ENCODE measurements at regions not wholly inside any gene's neighbourhood (a gene's known extent, or its start where the extent isn't known, plus 50 kb on each side); places are given as distances from the start of the nearest gene placed in this dataset.
A peak's percentile ranks its signal among the peaks of the same experiment; 100 is the strongest.

DNA sequence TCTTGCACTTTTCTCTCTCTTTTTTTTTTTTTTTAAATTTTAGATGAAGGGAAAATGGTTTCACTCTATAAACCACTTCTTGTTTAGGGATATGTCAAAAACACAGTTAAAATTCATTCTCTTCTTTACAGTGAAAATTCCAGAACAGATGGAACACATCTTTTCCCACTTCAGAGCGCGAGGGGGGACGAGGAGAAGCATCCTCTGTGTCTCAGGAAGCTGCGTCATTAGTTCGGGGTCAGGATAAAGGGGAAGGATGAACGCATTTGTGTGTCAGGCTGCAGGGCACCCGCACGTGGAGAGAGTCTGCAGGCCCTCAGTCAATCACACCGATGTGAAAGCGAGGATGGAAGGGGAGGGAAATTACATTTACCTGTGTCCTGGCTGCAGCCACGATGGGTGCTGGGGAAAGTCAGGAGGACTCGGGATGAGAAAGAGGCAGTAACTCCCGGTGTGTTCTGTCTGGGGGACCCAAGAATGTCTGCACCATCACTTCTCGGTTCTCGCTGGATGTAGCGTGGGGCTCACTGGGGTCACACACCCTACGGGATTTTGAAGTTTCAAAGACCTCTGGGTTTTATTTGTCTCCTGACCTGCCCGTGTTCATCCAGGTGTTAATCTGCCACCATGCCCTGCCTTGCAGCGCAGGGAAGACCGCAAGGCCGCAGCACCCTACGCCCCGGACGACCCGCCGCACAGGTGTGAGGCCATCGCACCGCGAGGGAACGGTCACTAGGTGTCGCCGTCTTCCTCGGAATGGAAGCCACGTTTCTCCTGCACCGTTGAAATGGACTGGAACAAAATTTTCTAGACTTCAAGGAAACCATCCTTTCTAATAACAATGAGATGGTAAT, 66.7 kb upstream of the PITRM1 start:
- POLR2A ChIA-PET = interaction anchor here (1.3 kb wide), 1 partner anchor 67 kb away, joined by 3 read pairs; the partner anchor contains the start of gene PITRM1
- peaks cover 42% of the 10 kb centered on the region for H3K27me3 Mint-ChIP-seq
- no peaks in the 10 kb centered on the region for H3K36me3 Mint-ChIP-seq (ENCODE audit: low read depth)
- DNase-seq = peak; percentile 77
- H3K27ac Mint-ChIP-seq = no peak overlapping the region
- peaks cover 5% of the 10 kb centered on the region for H3K4me1 Mint-ChIP-seq
- no peak overlapping the region for H3K4me3 Mint-ChIP-seq
- no peaks in the 10 kb centered on the region for H3K9me3 Mint-ChIP-seq
- CTCF ChIA-PET = interaction anchor here (0.7 to 1.7 kb wide), 7 partner anchors 16 to 1527 kb away, joined by 3 to 5 read pairs (median 4); no protein-coding TSS in a partner anchor

DNA sequence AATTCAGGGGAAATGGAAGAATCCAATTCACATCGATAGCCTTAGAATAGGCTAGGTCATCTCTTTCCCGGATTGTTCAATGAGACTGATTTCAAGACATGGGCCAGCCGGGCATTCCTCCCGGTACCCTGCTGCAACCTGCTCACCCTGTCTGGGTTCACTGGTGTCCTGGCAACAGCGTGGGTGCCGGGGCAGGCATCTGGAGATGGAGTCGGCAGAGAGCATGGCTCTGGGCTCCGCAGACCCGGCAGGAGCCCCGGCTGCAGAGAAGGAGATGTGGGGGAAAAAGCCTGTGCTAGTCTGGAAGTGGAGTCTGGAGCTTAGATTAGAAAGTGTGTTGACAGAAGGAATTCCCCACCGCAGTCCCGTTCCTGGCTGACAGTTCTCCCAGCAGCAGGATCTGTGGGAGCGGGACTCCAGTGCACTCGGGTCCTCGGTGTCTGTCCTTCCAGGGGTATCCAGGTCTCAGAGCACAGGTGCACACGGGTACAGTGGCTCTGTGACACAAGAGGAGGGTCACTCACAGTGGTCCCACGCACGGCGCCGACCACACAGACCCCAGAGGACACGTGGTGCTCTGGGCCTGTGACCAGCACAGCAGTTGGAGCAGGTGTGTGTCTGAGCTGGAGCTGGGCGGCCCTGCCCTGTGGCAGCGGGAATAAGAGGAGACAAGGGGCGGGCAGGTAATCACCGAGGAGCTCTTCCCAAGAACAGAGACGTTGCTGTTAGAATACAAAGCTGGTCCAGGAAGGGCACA, 65.7 kb upstream of the PITRM1 start:
- Mint-ChIP-seq H3K4me1 (peaks cover 5% of the 10 kb centered on the region), H3K4me3 (no peak overlapping the region), H3K36me3 (ENCODE audit: low read depth) (no peaks in the 10 kb centered on the region), H3K27ac (no peak overlapping the region), H3K27me3 (peaks cover 46% of the 10 kb centered on the region), H3K9me3 (no peaks in the 10 kb centered on the region)
- ChIA-PET CTCF (no interaction called here), POLR2A (no interaction called here)
- no peak for DNase-seq

DNA sequence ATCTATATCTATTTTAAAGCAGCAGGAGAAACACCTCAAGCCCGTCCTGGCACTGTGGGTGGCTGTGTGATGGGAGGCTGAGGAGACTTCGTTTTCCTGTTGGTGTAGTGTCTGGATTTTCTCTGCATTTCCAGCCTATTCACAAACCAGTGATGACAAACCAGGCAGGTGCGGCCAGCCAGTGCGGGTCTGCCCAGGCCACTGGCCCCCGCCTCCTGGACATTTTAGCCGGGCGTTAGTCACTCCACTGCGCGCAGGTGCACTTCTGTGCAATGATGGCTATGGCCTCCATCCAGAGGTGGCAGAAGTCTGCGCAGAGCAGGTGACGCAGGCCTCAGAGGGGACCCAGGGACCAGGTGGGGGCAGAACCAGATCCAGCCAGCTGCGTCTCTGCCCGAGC, 64.9 kb upstream of the PITRM1 start:
- Mint-ChIP-seq H3K36me3 (ENCODE audit: low read depth) (no peaks in the 10 kb centered on the region), H3K4me3 (no peak overlapping the region), H3K27me3 (peaks cover 50% of the 10 kb centered on the region), H3K9me3 (no peaks in the 10 kb centered on the region), H3K4me1 (peaks cover 5% of the 10 kb centered on the region), H3K27ac (no peak overlapping the region)
- ChIA-PET CTCF (interaction anchor here (0.6 kb wide), 1 partner anchor 68 kb away, joined by 3 read pairs; no protein-coding TSS in a partner anchor), POLR2A (no interaction called here)
- DNase-seq = no peak

DNA sequence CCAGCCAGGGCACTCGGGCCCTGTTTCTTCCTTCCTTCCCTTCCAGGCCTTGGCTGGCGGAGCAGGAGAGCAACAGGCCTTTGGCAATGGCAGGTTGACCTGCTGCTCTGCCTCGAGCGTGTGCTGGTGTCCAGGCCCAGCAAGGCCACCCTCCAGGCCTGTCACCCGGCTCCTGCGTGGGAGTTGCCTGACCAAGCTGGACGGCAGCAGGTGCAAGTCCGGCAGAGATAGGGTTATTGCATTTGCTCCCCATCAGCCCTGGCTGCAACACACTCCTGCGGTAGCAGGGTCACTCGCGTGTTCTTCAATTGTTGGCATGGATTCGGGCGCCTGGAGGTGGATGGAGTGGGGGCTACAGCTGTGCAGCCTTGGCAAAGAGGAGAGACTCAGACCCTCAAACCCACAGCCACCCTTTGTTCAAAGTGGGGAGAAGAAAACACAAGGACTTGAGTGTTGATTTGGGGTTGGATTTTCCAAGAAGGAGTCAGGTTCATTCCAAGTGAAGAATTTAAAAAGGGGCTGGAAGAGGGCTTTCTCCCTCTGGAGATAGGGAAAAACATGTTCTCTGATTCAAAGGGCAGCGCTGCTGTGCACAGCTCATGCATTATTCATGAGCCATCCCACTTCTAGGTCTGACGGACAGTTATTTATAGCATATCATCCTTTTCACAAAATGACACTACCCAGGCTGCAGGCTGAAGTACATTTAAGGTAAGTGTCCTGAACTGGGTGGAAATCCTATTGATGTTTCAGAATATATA, 64.2 kb upstream of the PITRM1 start:
- Mint-ChIP-seq H3K4me3 (no peak overlapping the region), H3K36me3 (ENCODE audit: low read depth) (no peaks in the 10 kb centered on the region), H3K9me3 (no peaks in the 10 kb centered on the region), H3K4me1 (peaks cover 5% of the 10 kb centered on the region), H3K27ac (no peak overlapping the region), H3K27me3 (peaks cover 56% of the 10 kb centered on the region)
- POLR2A ChIA-PET = no interaction called here
- DNase-seq = no peak
- CTCF ChIA-PET = no interaction called here

DNA sequence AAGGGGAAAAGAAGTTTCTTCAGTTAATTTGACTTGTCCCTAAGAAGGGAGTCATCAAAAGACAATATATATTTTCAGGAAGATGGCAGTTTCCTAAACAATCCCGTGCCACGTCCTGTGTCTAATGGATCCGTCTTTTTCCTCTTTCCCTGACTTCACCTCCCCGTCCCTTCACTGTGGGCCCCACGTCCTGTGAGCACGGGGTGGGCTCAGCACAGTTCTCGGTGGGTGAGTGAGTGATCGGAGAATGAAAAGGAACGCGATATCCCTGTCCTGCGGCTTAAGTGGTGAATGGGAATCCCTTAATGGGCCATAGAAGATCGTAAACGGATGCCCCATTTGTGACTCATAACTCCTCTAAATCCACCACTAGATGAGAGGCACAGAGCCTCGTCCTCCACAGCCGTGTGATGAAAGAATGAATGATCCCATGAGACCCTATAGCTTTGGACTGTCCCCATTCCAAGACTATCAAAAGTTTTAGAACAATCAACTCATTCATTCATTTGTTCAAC, 63.5 kb upstream of the PITRM1 start:
- POLR2A ChIA-PET = no interaction called here

DNA sequence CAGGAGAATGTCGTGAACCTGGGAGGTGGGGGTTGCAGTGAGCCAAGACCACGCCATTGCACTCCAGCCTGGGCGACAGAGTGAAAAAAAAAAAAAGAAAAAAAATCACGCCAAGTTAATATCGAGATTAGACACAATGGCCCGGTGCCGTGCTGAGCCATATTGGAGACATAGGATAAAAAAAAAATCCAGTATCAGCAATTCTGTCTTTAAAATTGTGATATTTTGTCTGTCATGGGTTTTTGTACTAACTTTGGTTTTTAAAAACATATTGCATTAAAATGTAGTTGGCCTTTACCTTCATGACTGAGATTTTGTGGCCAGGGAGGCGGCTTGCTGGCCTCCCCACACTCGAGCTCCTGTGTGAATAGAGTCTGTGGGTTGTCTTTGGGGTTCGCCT, 62.8 kb upstream of the PITRM1 start:
- ChIA-PET CTCF (no interaction called here), POLR2A (no interaction called here)
- Mint-ChIP-seq H3K27me3 (peaks cover 60% of the 10 kb centered on the region), H3K27ac (no peak overlapping the region), H3K4me1 (peaks cover 5% of the 10 kb centered on the region), H3K9me3 (no peaks in the 10 kb centered on the region), H3K36me3 (ENCODE audit: low read depth) (no peaks in the 10 kb centered on the region), H3K4me3 (no peak overlapping the region)
- no peak for DNase-seq

More for the DNA sequence above, 63.5 kb upstream of the PITRM1 start:
- Mint-ChIP-seq H3K9me3 (no peaks in the 10 kb centered on the region), H3K27ac (no peak overlapping the region), H3K4me3 (no peak overlapping the region), H3K36me3 (ENCODE audit: low read depth) (no peaks in the 10 kb centered on the region), H3K4me1 (peaks cover 5% of the 10 kb centered on the region), H3K27me3 (peaks cover 59% of the 10 kb centered on the region)
- DNase-seq = no peak
- CTCF ChIA-PET = no interaction called here

DNA sequence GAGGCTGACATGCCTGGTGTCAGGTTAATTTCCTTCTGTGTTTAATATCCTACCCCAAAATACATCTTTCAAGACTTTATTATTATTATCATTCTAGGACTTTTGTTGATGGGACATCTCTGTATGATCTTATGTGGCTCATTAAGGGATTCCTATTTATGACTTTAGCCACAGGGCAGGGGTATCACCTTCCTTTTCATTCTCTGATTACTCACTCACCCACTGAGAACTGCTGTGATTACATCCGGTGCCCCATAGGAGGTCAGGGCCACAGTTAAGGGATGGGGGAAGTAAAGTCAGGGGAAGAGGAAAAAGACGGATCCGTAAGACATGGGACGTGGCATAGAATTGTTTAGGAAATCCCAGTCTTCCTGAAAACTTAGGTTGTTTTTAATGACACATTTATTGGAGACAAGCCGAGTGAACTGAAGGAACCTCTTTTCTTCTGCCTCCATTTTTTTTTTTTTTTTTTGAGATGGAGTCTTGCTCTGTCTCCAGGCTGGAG, 61.0 kb upstream of the PITRM1 start:
- H3K27ac Mint-ChIP-seq = no peak overlapping the region
- H3K4me3 Mint-ChIP-seq = no peak overlapping the region
- POLR2A ChIA-PET = no interaction called here
- H3K36me3 Mint-ChIP-seq (ENCODE audit: low read depth) = no peaks in the 10 kb centered on the region
- CTCF ChIA-PET = no interaction called here
- no peak for DNase-seq
- no peaks in the 10 kb centered on the region for H3K9me3 Mint-ChIP-seq
- peaks cover 2% of the 10 kb centered on the region for H3K4me1 Mint-ChIP-seq
- peaks cover 52% of the 10 kb centered on the region for H3K27me3 Mint-ChIP-seq

DNA sequence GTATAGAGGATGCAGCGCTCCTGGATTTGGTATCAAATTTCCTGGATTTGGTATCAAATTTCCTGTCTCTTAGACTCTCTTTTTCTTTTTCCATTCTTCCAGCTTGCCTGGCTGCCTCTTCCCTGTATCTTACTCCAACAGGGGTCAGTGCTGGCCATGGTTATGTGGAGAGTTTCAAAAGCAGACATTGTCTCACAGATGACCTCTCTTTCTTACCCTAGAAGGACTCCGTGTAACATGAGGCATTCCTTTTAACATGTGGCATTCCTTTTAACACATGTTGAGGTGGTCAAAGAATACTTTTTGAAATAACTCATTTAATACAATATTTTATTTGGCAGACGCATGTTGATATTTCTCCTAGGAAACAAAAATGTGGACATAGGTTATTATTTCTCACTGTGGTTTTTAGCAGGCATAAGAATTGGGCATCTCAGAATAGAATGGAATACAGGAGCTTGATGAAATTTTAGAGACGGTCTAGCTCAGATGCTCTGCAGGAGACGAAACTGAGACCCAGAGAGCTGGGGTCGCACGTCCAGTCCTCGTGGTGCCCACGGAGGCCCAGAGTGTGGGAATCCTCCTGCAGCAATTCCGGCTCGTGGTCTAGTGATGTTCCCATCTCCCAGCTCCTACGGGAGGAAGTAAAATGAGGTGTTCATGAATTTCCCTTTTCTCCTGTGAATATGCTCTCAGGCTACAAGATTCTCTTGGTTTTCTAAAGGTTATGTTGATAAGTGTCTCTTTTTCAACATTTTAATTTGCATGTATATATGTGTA, 59.6 kb upstream of the PITRM1 start:
- H3K36me3 Mint-ChIP-seq (ENCODE audit: low read depth) = no peaks in the 10 kb centered on the region
- H3K9me3 Mint-ChIP-seq = no peaks in the 10 kb centered on the region
- CTCF ChIA-PET = no interaction called here
- POLR2A ChIA-PET = no interaction called here
- peaks cover 53% of the 10 kb centered on the region for H3K27me3 Mint-ChIP-seq
- no peak overlapping the region for H3K27ac Mint-ChIP-seq
- peaks cover 16% of the 10 kb centered on the region for H3K4me1 Mint-ChIP-seq
- no peak for DNase-seq
- no peak overlapping the region for H3K4me3 Mint-ChIP-seq

DNA sequence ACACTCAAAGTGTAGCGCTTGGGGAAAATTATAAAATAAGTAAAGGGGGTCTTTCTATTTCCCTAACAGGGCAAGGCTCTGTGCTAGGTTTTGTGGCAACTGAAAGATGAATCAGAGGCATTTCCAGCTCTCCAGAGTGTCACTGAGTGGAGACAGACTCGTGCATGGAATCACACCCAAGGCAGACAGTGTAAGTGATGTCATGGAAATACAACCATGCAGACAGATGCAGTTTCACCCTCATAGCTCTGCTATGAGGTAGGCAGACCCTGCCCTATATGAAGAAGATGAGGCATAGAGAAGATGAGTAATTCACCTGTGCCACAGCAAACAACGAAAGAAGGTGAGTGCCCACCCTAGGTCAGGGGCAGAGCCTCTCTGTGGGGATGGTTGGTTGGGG, 57.2 kb upstream of the PITRM1 start:
- ChIA-PET POLR2A (no interaction called here), CTCF (no interaction called here)
- Mint-ChIP-seq H3K27me3 (peaks cover 47% of the 10 kb centered on the region), H3K36me3 (ENCODE audit: low read depth) (no peaks in the 10 kb centered on the region), H3K4me1 (peaks cover 17% of the 10 kb centered on the region), H3K27ac (no peak overlapping the region), H3K4me3 (no peak overlapping the region), H3K9me3 (no peaks in the 10 kb centered on the region)
- DNase-seq = no peak

DNA sequence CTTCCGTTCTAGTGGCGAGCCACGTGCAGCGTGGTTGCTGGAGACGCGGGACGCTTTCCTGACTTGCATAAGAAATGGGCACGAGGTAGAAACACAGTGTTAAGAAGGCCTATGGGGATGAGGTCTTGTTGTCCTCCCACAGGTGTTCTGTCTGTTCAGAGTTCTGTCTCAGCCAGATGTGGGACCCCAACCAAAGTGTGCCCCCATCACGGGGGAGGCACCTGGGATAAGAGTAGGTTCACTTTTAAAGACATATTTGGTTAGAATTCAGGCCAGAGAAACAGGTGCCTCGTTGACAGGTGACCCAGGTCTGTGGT, 56.0 kb upstream of the PITRM1 start:
- H3K36me3 Mint-ChIP-seq (ENCODE audit: low read depth) = no peaks in the 10 kb centered on the region
- H3K27me3 Mint-ChIP-seq = peaks cover 43% of the 10 kb centered on the region
- H3K4me3 Mint-ChIP-seq = no peak overlapping the region
- CTCF ChIA-PET = no interaction called here
- no peak for DNase-seq
- H3K4me1 Mint-ChIP-seq = peaks cover 17% of the 10 kb centered on the region
- H3K9me3 Mint-ChIP-seq = no peaks in the 10 kb centered on the region
- no peak overlapping the region for H3K27ac Mint-ChIP-seq
- POLR2A ChIA-PET = no interaction called here

DNA sequence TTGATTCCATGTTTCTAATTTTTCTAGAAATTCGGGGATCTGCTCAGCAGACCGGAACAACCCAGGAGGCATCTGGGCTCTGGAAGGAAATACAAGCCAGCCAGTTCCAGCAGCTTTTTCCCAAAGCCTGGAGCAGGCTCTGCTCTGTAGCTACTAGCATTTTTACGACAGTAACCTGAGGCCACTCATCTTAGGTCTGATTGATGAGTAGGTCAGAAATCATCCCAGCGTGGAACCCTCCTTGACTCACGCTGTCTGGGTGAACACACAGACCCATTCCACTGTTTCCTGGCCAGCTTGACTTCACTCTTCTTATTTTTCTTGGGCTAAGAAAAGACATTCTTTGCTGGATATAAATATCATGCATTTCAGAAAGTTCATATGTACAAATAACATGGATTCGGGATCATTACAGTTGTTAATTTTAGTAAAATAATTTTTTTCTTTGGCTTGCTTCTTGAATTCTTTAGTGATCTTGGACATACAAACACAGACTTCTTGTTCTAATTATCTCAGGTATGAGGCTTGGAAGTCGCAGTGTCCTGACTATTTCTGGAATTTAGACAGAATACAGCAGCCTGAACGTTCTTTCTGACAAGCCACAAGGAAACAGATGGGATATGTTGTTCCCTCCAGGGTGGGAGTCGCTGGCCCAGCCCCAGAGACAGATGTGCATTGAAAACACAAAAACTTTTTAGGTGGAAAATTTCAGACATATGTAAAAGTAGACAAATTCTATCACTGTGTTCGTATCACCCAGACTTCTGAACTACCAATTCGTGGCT, 54.6 kb upstream of the PITRM1 start:
- POLR2A ChIA-PET = no interaction called here

DNA sequence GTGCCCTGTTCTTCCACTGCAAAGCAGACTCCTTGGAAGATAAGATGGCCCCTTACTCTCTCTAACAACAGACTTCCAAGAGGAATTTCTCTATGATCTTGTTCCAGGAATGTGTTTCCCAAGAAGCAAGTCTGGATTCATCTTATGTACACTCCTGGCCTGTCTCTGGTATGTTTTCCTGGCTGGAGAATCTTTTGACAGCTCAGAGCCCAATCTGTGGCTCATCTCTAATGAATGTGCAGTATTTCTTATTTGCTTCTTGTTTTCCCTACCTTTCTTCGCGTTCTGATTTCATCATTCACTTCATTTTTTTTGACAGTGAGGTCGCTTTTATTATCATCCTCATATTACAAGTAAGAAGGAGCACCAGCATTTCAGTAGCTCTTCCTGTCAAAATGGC, 53.0 kb upstream of the PITRM1 start:
- no peak for DNase-seq

More for the DNA sequence above, 54.6 kb upstream of the PITRM1 start:
- no peaks in the 10 kb centered on the region for H3K36me3 Mint-ChIP-seq (ENCODE audit: low read depth)
- H3K27me3 Mint-ChIP-seq = peaks cover 30% of the 10 kb centered on the region
- H3K9me3 Mint-ChIP-seq = no peaks in the 10 kb centered on the region
- peaks cover 17% of the 10 kb centered on the region for H3K4me1 Mint-ChIP-seq
- DNase-seq = no peak
- no peak overlapping the region for H3K4me3 Mint-ChIP-seq
- CTCF ChIA-PET = no interaction called here
- no peak overlapping the region for H3K27ac Mint-ChIP-seq

More for the DNA sequence above, 53.0 kb upstream of the PITRM1 start:
- POLR2A ChIA-PET = no interaction called here
- H3K4me1 Mint-ChIP-seq = peaks cover 24% of the 10 kb centered on the region
- H3K27me3 Mint-ChIP-seq = peaks cover 29% of the 10 kb centered on the region
- H3K27ac Mint-ChIP-seq = no peak overlapping the region
- CTCF ChIA-PET = no interaction called here
- no peaks in the 10 kb centered on the region for H3K9me3 Mint-ChIP-seq
- no peaks in the 10 kb centered on the region for H3K36me3 Mint-ChIP-seq (ENCODE audit: low read depth)
- H3K4me3 Mint-ChIP-seq = no peak overlapping the region
